ENCODE measurements at regions not wholly inside any gene's neighbourhood (a gene's known extent, or its start where the extent isn't known, plus 50 kb on each side); places are given as distances from the start of the nearest gene placed in this dataset.

DNA sequence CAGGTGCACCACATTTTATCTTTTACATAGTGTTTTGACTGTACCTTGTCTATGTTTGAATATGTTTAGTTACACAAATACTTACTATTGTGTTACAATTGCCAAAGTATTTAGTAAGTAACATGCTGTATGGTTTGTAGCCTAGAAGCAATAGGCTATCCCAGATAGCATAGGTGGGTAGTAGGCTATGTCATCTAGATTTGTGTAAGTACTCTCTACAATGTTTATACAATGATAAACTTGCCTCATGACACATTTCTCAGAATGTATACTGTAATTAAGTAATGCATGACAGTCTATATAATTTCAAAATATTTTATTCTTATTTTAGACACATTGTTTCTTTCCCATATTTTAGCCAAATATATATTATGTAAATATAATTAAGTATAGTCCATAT is 836.8 kb upstream of the CDH9 start:
- Histone ChIP-seq H3K27ac (replicated peaks) (no peak overlapping the region), H3K27me3 (ENCODE audit: insufficient read depth, poor library complexity, severe bottlenecking) (no peaks in the 10 kb centered on the region), H3K4me3 (replicated peaks; ENCODE audit: insufficient read depth, low read length) (no peak overlapping the region)
- no peak for DNase-seq (ENCODE audit: low read depth in 1 of 2, low spot score in 1 of 2)
- TF ChIP-seq REST (IDR thresholded peaks at IDR 0.05; ENCODE audit: insufficient replicate concordance, low read depth), result no peak
- no peak for TF ChIP-seq SPI1 (IDR thresholded peaks at IDR 0.05; ENCODE audit: borderline replicate concordance, low read depth)

DNA sequence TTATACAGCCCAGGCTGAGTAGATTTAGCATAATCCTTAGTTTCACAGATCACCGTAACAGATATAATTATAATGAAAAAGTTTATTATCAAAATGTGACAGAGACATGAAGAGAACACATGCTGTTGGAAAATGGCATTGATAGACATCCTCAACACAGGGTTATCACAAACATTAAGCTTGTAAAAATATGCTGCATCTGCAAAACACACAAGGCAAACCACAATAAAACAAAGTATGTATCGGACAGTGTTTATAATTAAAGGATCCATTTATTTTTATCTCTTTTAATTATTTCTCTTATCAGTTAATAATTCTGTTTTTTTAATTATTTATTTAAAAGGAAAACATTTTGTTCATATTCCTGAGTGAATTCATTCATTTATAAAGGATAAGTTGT is 829.9 kb upstream of the CDH9 start:
- TF ChIP-seq SPI1 (IDR thresholded peaks at IDR 0.05; ENCODE audit: borderline replicate concordance, low read depth) (no peak), GABPA (IDR thresholded peaks at IDR 0.05; ENCODE audit: low read depth) (no peak), POLR2AphosphoS5 (IDR thresholded peaks at IDR 0.05; ENCODE audit: low read depth) (no peak), REST (IDR thresholded peaks at IDR 0.05; ENCODE audit: insufficient replicate concordance, low read depth) (no peak), CTCF (IDR thresholded peaks at IDR 0.05; ENCODE audit: insufficient read depth, low read length) (no peak)
- DNase-seq (ENCODE audit: low read depth in 1 of 2, low spot score in 1 of 2), result no peak
- no peak overlapping the region for H3K4me3 ChIP-seq (replicated peaks; ENCODE audit: insufficient read depth, low read length)
- no peaks in the 10 kb centered on the region for H3K27me3 ChIP-seq (ENCODE audit: insufficient read depth, poor library complexity, severe bottlenecking)
- no peak overlapping the region for H3K27ac ChIP-seq (replicated peaks)

DNA sequence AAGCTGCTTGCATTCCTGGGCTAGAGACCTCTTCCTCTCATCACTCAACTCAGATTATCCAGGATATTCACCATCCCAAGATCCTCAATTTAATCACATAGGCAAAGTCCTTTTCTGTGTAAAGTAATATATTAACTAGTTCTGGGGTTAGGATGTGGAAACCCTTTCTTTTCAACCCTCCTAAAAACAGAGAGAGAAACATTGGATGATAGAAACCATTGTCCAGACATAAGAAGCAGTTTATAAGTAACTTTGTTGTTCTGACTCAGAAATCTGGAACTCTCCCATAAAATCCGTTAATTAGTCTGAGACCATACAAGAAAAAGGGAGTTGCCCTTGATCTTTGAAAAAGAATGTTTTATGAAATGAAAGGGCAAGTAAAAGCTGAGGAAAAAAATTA is 817.1 kb upstream of the CDH9 start:
- H3K27me3 ChIP-seq (ENCODE audit: insufficient read depth, poor library complexity, severe bottlenecking), result no peaks in the 10 kb centered on the region
- no peak for DNase-seq (ENCODE audit: low read depth in 1 of 2, low spot score in 1 of 2)
- TF ChIP-seq CTCF (IDR thresholded peaks at IDR 0.05; ENCODE audit: insufficient read depth, low read length) (no peak), REST (IDR thresholded peaks at IDR 0.05; ENCODE audit: insufficient replicate concordance, low read depth) (no peak), POLR2AphosphoS5 (IDR thresholded peaks at IDR 0.05; ENCODE audit: low read depth) (no peak), SPI1 (IDR thresholded peaks at IDR 0.05; ENCODE audit: borderline replicate concordance, low read depth) (no peak), GABPA (IDR thresholded peaks at IDR 0.05; ENCODE audit: low read depth) (no peak)
- H3K27ac ChIP-seq (replicated peaks), result no peak overlapping the region
- H3K4me3 ChIP-seq (replicated peaks; ENCODE audit: insufficient read depth, low read length), result no peak overlapping the region

All from HL-60 (cell line).